ENCODE measurements at regions not wholly inside any gene's neighbourhood (a gene's known extent, or its start where the extent isn't known, plus 50 kb on each side); places are given as distances from the start of the nearest gene placed in this dataset.

GRCh38 chr10:15943426-15943825, 83.1 kb upstream of the MINDY3 start:
- TF ChIP-seq CTCF (IDR thresholded peaks at IDR 0.05; ENCODE audit: insufficient read depth, low read length, poor library complexity, severe bottlenecking) (no peak), EZH2phosphoT487 (conservative IDR thresholded peaks at IDR 0.05; ENCODE audit: low read length) (no peak)

Data from SU-DHL-6 (cell line).